Sigmoid colon (tissue), 6 donors: ENCODE measurements at regions not wholly inside any gene's neighbourhood (a gene's known extent, or its start where the extent isn't known, plus 50 kb on each side); places are given as distances from the start of the nearest gene placed in this dataset.

Experiments used
- DNase-seq: peaks from one replicate; pipeline ENCODE4 v3.0.0-alpha.2; 2019
- H3K27ac ChIP-seq, 4 donors: fragments of 200-600 bp; sonication (generic); one replicate each; pipeline ENCODE4 v1.5.1; 2016 to 2019; ENCODE audit warnings: mild to moderate bottlenecking in 1 of 4
- H3K27me3 ChIP-seq, 3 donors: fragments of 200-600 bp; sonication (generic); one replicate each; pipeline ENCODE4 v1.5.1; 2019; ENCODE audit warnings: mild to moderate bottlenecking in 1 of 3
- H3K36me3 ChIP-seq, 4 donors: fragments of 200-600 bp; sonication (generic); one replicate each; pipeline ENCODE4 v1.5.1; 2016 to 2019
- H3K4me1 ChIP-seq, 4 donors: fragments of 200-600 bp; sonication (generic); one replicate each; pipeline ENCODE4 v1.5.1; 2017 to 2019
- H3K4me3 ChIP-seq, 4 donors: fragments of 200-600 bp; sonication (generic); one replicate each; pipeline ENCODE4 v1.5.1; 2017 to 2019; ENCODE audit warnings: mild to moderate bottlenecking in 2 of 4, moderate library complexity in 1 of 4
- H3K9me3 ChIP-seq, 4 donors: fragments of 200-600 bp in 3 of 4; sonication (generic) in 3 of 4; one replicate each; pipeline versions ENCODE4 v1.5.1 to v1.6.1; 2013 to 2019
- EP300 ChIP-seq, 4 donors: sonication (generic); formaldehyde crosslinking; IDR thresholded peaks; one replicate each; pipeline ENCODE4 v1.6.1; 2017; ENCODE audit warnings: antibody characterized with exemption in 4 of 4
- POLR2A ChIP-seq, 2 donors: fragments of 450-650 bp; IDR thresholded peaks; one replicate each; pipeline ENCODE4 v1.6.1; 2016; ENCODE audit warnings: antibody characterized with exemption in 2 of 2, mild to moderate bottlenecking in 2 of 2, moderate library complexity in 2 of 2
- POLR2AphosphoS5 ChIP-seq, 4 donors: sonication (generic); formaldehyde crosslinking; IDR thresholded peaks; one replicate each; pipeline ENCODE4 v1.6.1; 2017; ENCODE audit warnings: antibody characterized with exemption in 4 of 4
- WGBS, 2 donors: extraction: QIAGEN DNeasy Blood & Tissue Kit; methylation state at CpG; one replicate each; pipeline ENCODE4 v1.1.7; 2013; 5-methylcytosine and 5-hydroxymethylcytosine counted together
- intact Hi-C: fragments of 100-400 bp; cut with DNase I; formaldehyde crosslinking; loops from one replicate; pipeline ENCODE4 v1.15.1; 2023
- TF ChIP-seq, protein P1 (sequence below), 4 experiments: fragments of 450-650 bp in 3 of 4; fragments of 200-600 bp in 1 of 4; IDR thresholded peaks; one replicate each; pipeline ENCODE4 v1.5.1; 2016 to 2019; ENCODE audit warnings: antibody characterized with exemption in 4 of 4, mild to moderate bottlenecking in 3 of 4, moderate library complexity in 2 of 4
- donor health status: healthy with polysubstance abuse.
- donor health status: healthy.

DNA sequence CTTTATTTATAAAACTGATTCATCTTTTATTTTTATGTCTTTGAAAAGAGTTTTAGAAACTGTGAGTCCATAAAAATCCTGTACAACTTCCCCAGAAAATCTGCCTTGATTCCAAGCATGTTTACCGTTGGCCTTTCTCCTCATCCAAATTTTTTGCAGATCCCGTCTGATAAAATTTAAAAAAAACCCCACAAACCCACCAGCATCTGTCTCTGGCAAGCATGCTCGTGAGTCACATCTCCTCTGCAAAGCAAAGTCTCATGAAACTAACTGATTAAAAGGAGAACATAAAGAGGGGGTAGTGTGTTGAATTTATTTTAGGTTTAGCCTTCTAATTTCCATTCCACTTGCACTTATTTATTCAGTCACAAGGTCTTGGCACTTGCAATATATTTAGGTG is 109.4 kb downstream of the MAT2B start:
- Histone ChIP-seq H3K4me1 (peaks cover 0 to 5% (median 0%) of the 10 kb centered on the region in 4 donors), H3K27ac (no peak overlapping the region), H3K4me3 (no peak overlapping the region), H3K36me3 (no peaks in the 10 kb centered on the region), H3K9me3 (no peaks in the 10 kb centered on the region), H3K27me3 (no peaks in the 10 kb centered on the region)
- no peak for DNase-seq
- 63 to 71% methylated on average over 3 of the region's 3 CpGs for WGBS, 2 donors
- TF ChIP-seq, protein P1, sequence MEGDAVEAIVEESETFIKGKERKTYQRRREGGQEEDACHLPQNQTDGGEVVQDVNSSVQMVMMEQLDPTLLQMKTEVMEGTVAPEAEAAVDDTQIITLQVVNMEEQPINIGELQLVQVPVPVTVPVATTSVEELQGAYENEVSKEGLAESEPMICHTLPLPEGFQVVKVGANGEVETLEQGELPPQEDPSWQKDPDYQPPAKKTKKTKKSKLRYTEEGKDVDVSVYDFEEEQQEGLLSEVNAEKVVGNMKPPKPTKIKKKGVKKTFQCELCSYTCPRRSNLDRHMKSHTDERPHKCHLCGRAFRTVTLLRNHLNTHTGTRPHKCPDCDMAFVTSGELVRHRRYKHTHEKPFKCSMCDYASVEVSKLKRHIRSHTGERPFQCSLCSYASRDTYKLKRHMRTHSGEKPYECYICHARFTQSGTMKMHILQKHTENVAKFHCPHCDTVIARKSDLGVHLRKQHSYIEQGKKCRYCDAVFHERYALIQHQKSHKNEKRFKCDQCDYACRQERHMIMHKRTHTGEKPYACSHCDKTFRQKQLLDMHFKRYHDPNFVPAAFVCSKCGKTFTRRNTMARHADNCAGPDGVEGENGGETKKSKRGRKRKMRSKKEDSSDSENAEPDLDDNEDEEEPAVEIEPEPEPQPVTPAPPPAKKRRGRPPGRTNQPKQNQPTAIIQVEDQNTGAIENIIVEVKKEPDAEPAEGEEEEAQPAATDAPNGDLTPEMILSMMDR (IDR thresholded peaks at IDR 0.05): no peak
- TF ChIP-seq POLR2AphosphoS5 (IDR thresholded peaks at IDR 0.05): no peak
- no peak for TF ChIP-seq POLR2A (IDR thresholded peaks at IDR 0.05)
- TF ChIP-seq EP300 (IDR thresholded peaks at IDR 0.05): no peak
- intact Hi-C loops: no loop called here

DNA sequence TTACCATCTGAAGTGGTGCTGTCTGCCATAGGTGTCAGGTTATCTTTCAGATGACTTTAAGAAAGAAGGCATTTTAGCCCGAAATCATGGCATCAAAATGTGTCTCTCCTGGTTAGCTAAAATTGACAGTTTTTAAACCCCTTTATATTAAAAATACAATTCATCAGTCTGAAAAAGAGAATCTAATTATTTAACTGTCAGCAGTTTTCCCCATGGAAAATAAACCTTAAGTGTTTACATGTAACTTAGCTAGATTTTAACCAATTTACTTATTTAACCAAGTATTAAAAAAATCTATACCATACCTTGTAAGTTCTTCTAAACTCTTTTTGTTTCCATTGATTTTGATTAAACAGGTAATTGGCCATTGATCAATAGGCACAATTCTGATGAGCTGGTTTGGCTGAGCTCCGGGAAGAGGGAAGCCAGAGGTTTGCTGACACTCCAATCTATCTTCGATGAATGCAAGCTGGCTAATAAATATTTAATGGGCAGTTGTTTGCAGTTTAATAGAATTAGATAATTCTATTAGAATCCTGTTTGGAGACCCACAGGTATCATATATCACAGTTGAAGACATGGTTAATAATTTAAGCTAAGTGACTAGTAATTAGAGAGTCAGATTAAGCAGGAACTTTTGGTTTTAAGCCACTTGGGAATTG is 114.0 kb downstream of the MAT2B start:
- H3K27me3 ChIP-seq: no peaks in the 10 kb centered on the region
- peaks cover 0 to 5% (median 0%) of the 10 kb centered on the region in 4 donors for H3K4me1 ChIP-seq
- no peaks in the 10 kb centered on the region for H3K36me3 ChIP-seq
- intact Hi-C loops: no loop called here
- no peak for DNase-seq
- TF ChIP-seq, protein P1 (IDR thresholded peaks at IDR 0.05): no peak
- WGBS, 2 donors: 89 to 97% methylated on average over 3 of the region's 3 CpGs
- no peak overlapping the region for H3K27ac ChIP-seq
- no peaks in the 10 kb centered on the region for H3K9me3 ChIP-seq
- no peak overlapping the region for H3K4me3 ChIP-seq

DNA sequence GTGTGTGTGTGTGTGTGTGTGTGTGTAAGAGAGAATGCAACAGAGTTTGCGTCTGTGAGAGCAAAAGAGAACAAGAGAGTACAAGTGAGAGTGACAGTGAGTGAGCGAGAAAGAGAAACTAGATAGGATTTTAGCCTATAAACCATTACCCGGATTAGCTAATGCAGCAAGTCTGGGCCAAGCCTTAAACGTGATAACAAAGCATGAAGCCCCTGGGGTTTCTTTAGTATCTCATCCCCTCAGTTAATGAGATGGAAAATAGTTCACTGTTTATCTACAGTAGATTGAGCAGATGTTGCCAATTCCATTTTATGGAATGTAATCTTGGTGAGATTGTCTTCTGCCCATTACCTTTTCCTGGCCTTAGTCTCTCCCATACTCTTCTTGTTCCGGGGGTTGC is 114.5 kb downstream of the MAT2B start:
- Histone ChIP-seq H3K4me3 (no peak overlapping the region), H3K9me3 (no peaks in the 10 kb centered on the region), H3K27me3 (no peaks in the 10 kb centered on the region), H3K36me3 (no peaks in the 10 kb centered on the region), H3K27ac (no peak overlapping the region), H3K4me1 (peaks cover 0 to 5% (median 0%) of the 10 kb centered on the region in 4 donors)
- WGBS, 2 donors: 85 to 87% methylated on average over 5 of the region's 5 CpGs
- intact Hi-C loops: no loop called here
- no peak for TF ChIP-seq EP300 (IDR thresholded peaks at IDR 0.05)
- TF ChIP-seq, protein P1 (IDR thresholded peaks at IDR 0.05): no peak
- TF ChIP-seq POLR2A (IDR thresholded peaks at IDR 0.05): no peak
- TF ChIP-seq POLR2AphosphoS5 (IDR thresholded peaks at IDR 0.05): no peak
- no peak for DNase-seq

DNA sequence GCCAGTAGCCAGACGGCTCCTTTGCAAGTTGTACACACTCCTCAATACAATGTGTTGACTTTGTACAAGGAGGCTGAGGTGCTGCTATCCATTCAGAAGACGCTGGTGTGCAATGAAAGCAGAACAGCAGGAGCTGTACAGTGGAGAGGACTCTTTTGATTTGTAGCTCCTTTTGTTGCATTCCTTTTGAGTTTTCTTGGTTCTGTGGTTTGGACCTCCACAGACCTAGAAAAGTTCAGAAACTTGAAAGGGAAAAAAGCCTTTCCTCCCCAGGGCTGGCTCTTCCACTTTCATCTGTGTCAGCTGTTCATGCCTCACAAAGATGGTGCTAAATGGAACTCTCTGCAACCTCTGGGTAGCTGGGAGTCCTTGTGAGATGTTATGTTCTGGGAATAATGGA is 117.4 kb downstream of the MAT2B start:
- H3K9me3 ChIP-seq: no peaks in the 10 kb centered on the region
- no peak for DNase-seq
- H3K27me3 ChIP-seq: no peaks in the 10 kb centered on the region
- H3K36me3 ChIP-seq: no peaks in the 10 kb centered on the region
- no peak overlapping the region for H3K4me3 ChIP-seq
- 80 to 86% methylated on average over 2 of the region's 2 CpGs for WGBS, 2 donors
- no peaks in the 10 kb centered on the region for H3K4me1 ChIP-seq
- H3K27ac ChIP-seq: no peak overlapping the region
- intact Hi-C loops: no loop called here
- TF ChIP-seq POLR2A (IDR thresholded peaks at IDR 0.05): no peak
- TF ChIP-seq, protein P1 (IDR thresholded peaks at IDR 0.05): no peak
- TF ChIP-seq POLR2AphosphoS5 (IDR thresholded peaks at IDR 0.05): no peak
- no peak for TF ChIP-seq EP300 (IDR thresholded peaks at IDR 0.05)

DNA sequence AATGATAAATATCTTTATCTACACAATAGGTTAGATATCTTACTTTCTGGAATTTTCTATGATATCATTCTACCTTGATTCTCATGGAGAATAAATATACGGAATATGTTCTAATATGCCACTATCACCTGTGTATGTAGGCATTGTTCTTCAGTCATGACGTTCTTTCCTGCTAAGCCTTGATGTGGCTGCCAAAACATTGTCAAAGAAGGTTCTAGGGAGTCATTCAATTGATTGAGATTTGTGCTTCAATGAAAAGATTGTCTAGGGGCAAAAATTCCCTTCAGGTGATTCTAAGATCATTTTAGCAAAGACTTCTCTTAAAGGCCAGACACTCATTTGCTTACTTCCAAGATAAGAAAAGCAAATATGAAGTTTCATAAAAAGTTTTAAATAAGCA is 118.1 kb downstream of the MAT2B start:
- Histone ChIP-seq H3K27me3 (no peaks in the 10 kb centered on the region), H3K4me3 (no peak overlapping the region), H3K4me1 (no peaks in the 10 kb centered on the region), H3K9me3 (no peaks in the 10 kb centered on the region), H3K27ac (no peak overlapping the region), H3K36me3 (no peaks in the 10 kb centered on the region)
- intact Hi-C loops: no loop called here
- WGBS, 2 donors: 73 to 87% methylated on average over 2 of the region's 2 CpGs
- no peak for DNase-seq
- no peak for TF ChIP-seq EP300 (IDR thresholded peaks at IDR 0.05)
- no peak for TF ChIP-seq POLR2AphosphoS5 (IDR thresholded peaks at IDR 0.05)
- TF ChIP-seq POLR2A (IDR thresholded peaks at IDR 0.05): no peak
- TF ChIP-seq, protein P1 (IDR thresholded peaks at IDR 0.05): no peak
